Trophoblast cell (in vitro differentiated cells and primary cell): ENCODE measurements at regions not wholly inside any gene's neighbourhood (a gene's known extent, or its start where the extent isn't known, plus 50 kb on each side); places are given as distances from the start of the nearest gene placed in this dataset.

Source experiments
- DNase-seq, 2 donors: peaks; one replicate each; pipeline ENCODE4 v3.0.0-alpha.2; 2016
- H2AFZ ChIP-seq: 2 replicates; pipeline ENCODE4 v1.6.1; 2013; ENCODE audit warnings: low read length, moderate library complexity, mild to moderate bottlenecking; ENCODE audit not compliant: insufficient read depth, poor library complexity
- H2AK5ac ChIP-seq: 2 replicates; pipeline ENCODE4 v1.6.1; 2013; ENCODE audit warnings: mild to moderate bottlenecking, low read length
- H2BK120ac ChIP-seq: 2 replicates; pipeline ENCODE4 v1.6.1; 2013; ENCODE audit warnings: low read length, mild to moderate bottlenecking, moderate library complexity; ENCODE audit not compliant: insufficient read depth, poor library complexity
- H2BK12ac ChIP-seq: 2 replicates; pipeline ENCODE4 v1.6.1; 2013; ENCODE audit warnings: mild to moderate bottlenecking, low read length, moderate library complexity
- H2BK5ac ChIP-seq: 2 replicates; pipeline ENCODE4 v1.6.1; 2013; ENCODE audit warnings: low read length, low read depth, moderate library complexity, mild to moderate bottlenecking; ENCODE audit not compliant: poor library complexity
- H3K14ac ChIP-seq: 2 replicates; pipeline ENCODE4 v1.6.1; 2013; ENCODE audit warnings: mild to moderate bottlenecking, low read length
- H3K18ac ChIP-seq: 2 replicates; pipeline ENCODE4 v1.6.1; 2013; ENCODE audit warnings: mild to moderate bottlenecking, low read length
- H3K23ac ChIP-seq: 2 replicates; pipeline ENCODE4 v1.6.1; 2013; ENCODE audit warnings: low read length
- H3K27ac ChIP-seq: 2 replicates; pipeline ENCODE4 v1.5.1; 2013; ENCODE audit warnings: low read depth, mild to moderate bottlenecking, inconsistent platforms, low read length, moderate library complexity
- H3K27me3 ChIP-seq: 2 replicates; pipeline ENCODE4 v1.6.1; 2013; ENCODE audit warnings: inconsistent platforms, mild to moderate bottlenecking, low read length, moderate library complexity; ENCODE audit not compliant: insufficient read depth
- H3K36me3 ChIP-seq, 2 experiments: 1 replicate in 1 of 2; 2 replicates in 1 of 2; pipeline ENCODE4 v1.6.1; 2013; ENCODE audit warnings: low read length in 2 of 2, mild to moderate bottlenecking in 2 of 2, moderate library complexity in 1 of 2; ENCODE audit not compliant: insufficient read depth in 2 of 2, control insufficient read depth in 1 of 2
- H3K4ac ChIP-seq: 2 replicates; pipeline ENCODE4 v1.6.1; 2013; ENCODE audit warnings: low read depth, mild to moderate bottlenecking, low read length, moderate library complexity
- H3K4me1 ChIP-seq, 2 experiments: 1 replicate in 1 of 2; 2 replicates in 1 of 2; pipeline ENCODE4 v1.6.1; 2013; ENCODE audit warnings: low read length in 2 of 2, mild to moderate bottlenecking in 2 of 2, moderate library complexity in 1 of 2; ENCODE audit not compliant: insufficient read depth in 2 of 2, control insufficient read depth in 1 of 2
- H3K4me2 ChIP-seq: 2 replicates; pipeline ENCODE4 v1.6.1; 2013; ENCODE audit warnings: inconsistent platforms, mild to moderate bottlenecking, low read length, moderate library complexity
- H3K4me3 ChIP-seq: 2 replicates; pipeline ENCODE4 v1.5.1; 2013; ENCODE audit warnings: mild to moderate bottlenecking, low read depth, low read length, inconsistent platforms
- H3K79me1 ChIP-seq: one replicate; pipeline ENCODE4 v1.6.1; 2013; ENCODE audit warnings: low read length
- H3K79me2 ChIP-seq: 2 replicates; pipeline ENCODE4 v1.6.1; 2013; ENCODE audit warnings: low read length, mild to moderate bottlenecking; ENCODE audit not compliant: control insufficient read depth, insufficient read depth, poor library complexity
- H3K9ac ChIP-seq: 2 replicates; pipeline ENCODE4 v1.6.1; 2013; ENCODE audit warnings: mild to moderate bottlenecking, low read length
- H3K9me3 ChIP-seq: 2 replicates; pipeline ENCODE4 v1.6.1; 2013; ENCODE audit warnings: low read depth, mild to moderate bottlenecking, control low read depth, inconsistent platforms, low read length; ENCODE audit not compliant: insufficient read depth
- H4K12ac ChIP-seq: 2 replicates; pipeline ENCODE4 v1.6.1; 2013; ENCODE audit warnings: low read depth, mild to moderate bottlenecking, low read length, moderate library complexity
- H4K8ac ChIP-seq: 2 replicates; pipeline ENCODE4 v1.6.1; 2013; ENCODE audit warnings: low read depth, mild to moderate bottlenecking, low read length, moderate library complexity
- H4K91ac ChIP-seq: one replicate; pipeline ENCODE4 v1.6.1; 2013; ENCODE audit warnings: low read depth, mild to moderate bottlenecking, low read length, moderate library complexity
- WGBS: extraction: QIAGEN DNeasy Blood & Tissue Kit; methylation state at CpG from one replicate; pipeline ENCODE4 v1.1.7; 2013; ENCODE audit warnings: missing lambda C conversion rate; ENCODE audit not compliant: insufficient read length, insufficient coverage; ENCODE audit errors: extremely low coverage; 5-methylcytosine and 5-hydroxymethylcytosine counted together

DNA sequence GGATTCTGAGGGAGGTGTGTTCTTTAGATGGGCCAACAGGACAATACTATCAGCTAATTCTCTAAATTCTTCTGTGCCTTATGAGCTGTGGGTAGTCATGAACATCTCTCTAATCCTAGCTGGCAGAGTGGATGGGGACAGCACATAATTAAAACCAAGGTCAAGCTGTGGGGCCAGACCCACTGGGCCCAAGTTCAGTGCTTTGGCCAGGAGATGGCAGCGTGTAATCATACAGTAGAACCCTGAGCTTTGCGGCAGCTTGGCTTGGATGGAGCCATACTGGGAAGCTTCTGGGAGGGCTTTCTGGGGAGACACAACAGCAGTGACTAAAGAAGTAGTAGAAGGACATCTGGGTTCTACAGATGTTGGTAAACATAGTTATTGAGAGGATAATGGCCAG lies 140.3 kb upstream of the CXCL13 start:
- Histone ChIP-seq H3K4me2 (no peak overlapping the region), H3K79me2 (no peaks in the 10 kb centered on the region), H3K9ac (no peak overlapping the region), H3K9me3 (peaks cover 6% of the 10 kb centered on the region), H3K36me3 (no peaks in the 10 kb centered on the region), H3K23ac (no peak overlapping the region), H4K91ac (no peak overlapping the region), H3K4me3 (no peak overlapping the region), H2BK12ac (no peak overlapping the region), H2BK120ac (no peak overlapping the region), H3K27ac (no peak overlapping the region), H4K12ac (no peak overlapping the region), H3K79me1 (no peaks in the 10 kb centered on the region), H3K27me3 (no peaks in the 10 kb centered on the region), H3K4me1 (no peaks in the 10 kb centered on the region), H2BK5ac (no peak overlapping the region), H3K4ac (no peak overlapping the region), H3K18ac (no peak overlapping the region), H2AFZ (no peak overlapping the region), H2AK5ac (no peak overlapping the region), H4K8ac (no peak overlapping the region), H3K14ac (no peak overlapping the region)
- WGBS = no CpG with 5 or more reads among the region's 2 CpGs
- peak in 1 of 2 donors; percentile 18 for DNase-seq

DNA sequence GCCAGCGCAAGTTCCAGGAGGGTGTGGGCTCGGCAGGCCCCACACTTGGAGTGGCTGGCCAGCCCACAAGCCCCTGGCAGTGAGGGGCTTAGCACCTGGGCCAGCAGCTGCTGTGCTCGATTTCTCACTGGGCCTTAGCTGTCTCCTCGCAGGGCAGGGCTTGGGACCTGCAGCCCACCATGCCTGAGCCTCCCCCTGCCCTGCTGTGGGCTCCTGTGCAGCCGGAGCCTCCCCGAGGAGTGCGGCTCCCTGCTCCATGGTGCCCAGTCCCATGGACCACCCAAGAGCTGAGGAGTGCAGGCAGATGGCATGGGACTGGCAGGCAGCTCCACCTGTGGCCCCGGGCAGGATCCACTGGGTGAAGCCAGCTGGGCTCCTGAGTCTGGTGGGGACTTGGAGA lies 139.2 kb upstream of the CXCL13 start:
- H2BK12ac ChIP-seq = no peak overlapping the region
- no peak overlapping the region for H2BK120ac ChIP-seq
- H3K79me2 ChIP-seq = no peaks in the 10 kb centered on the region
- no peak overlapping the region for H3K18ac ChIP-seq
- peak overlapping the region; percentile 40 for H3K4me3 ChIP-seq
- H2BK5ac ChIP-seq = no peak overlapping the region
- H2AK5ac ChIP-seq = no peak overlapping the region
- H4K12ac ChIP-seq = peak overlapping the region; percentile 36
- no peak overlapping the region for H4K8ac ChIP-seq
- H3K27me3 ChIP-seq = no peaks in the 10 kb centered on the region
- no peaks in the 10 kb centered on the region for H3K79me1 ChIP-seq
- H3K23ac ChIP-seq = no peak overlapping the region
- no peaks in the 10 kb centered on the region for H3K36me3 ChIP-seq
- H3K9ac ChIP-seq = no peak overlapping the region
- H3K4me1 ChIP-seq = no peaks in the 10 kb centered on the region
- H3K4me2 ChIP-seq = no peak overlapping the region
- no peak overlapping the region for H4K91ac ChIP-seq
- WGBS = no CpG with 5 or more reads among the region's 8 CpGs
- no peak overlapping the region for H3K4ac ChIP-seq
- peaks cover 6% of the 10 kb centered on the region for H3K9me3 ChIP-seq
- DNase-seq = no peak
- H3K27ac ChIP-seq = no peak overlapping the region
- no peak overlapping the region for H2AFZ ChIP-seq
- no peak overlapping the region for H3K14ac ChIP-seq

DNA sequence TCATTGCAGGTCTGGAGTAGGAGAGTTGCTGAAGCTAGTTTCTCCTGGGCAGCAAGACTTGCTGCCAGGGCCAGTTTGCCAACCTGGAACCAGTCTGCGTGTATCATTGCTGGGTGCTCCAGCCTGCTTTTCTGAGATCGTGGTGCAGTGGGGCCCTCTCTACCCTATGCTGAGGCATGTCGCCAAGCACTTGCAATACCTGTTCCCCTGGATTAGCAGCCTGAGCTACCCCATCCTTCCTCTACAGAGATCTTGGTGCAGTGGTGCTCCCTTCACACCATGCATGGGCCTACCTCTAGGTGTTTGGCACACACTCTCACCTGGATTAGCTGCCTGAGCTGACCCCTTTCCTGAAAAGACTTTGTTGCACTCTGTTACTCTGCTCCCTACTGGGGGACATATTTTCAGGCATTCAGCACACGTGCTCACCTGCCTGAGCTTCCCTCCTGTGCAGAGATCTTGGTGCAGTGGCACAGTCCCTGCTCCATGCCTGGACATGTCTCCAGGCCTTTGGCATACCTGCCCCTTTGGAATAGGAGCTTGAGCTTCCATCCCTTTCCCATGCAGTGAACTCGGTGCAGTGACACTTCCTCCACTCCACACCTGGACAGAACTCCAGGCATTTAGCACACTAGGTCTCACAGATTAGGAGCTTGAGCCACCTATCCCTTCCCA lies 133.7 kb upstream of the CXCL13 start:
- no CpG with 5 or more reads among the region's 5 CpGs for WGBS
- Histone ChIP-seq H3K9me3 (peaks cover 2% of the 10 kb centered on the region), H4K12ac (no peak overlapping the region), H2AFZ (no peak overlapping the region), H3K18ac (no peak overlapping the region), H3K4me3 (no peak overlapping the region), H3K4me1 (no peaks in the 10 kb centered on the region), H3K79me2 (no peaks in the 10 kb centered on the region), H3K14ac (no peak overlapping the region), H3K4me2 (no peak overlapping the region), H3K23ac (no peak overlapping the region), H3K9ac (no peak overlapping the region), H3K36me3 (no peaks in the 10 kb centered on the region), H3K4ac (no peak overlapping the region), H2AK5ac (no peak overlapping the region), H4K8ac (no peak overlapping the region), H3K79me1 (no peaks in the 10 kb centered on the region), H3K27ac (no peak overlapping the region), H2BK120ac (no peak overlapping the region), H4K91ac (no peak overlapping the region), H2BK5ac (no peak overlapping the region), H2BK12ac (no peak overlapping the region), H3K27me3 (no peaks in the 10 kb centered on the region)
- DNase-seq = no peak

GRCh38 chr4:77473509-77473908 lies 132.1 kb upstream of the CXCL13 start:
- Histone ChIP-seq H3K23ac (no peak overlapping the region), H3K4me3 (no peak overlapping the region), H2BK12ac (no peak overlapping the region), H4K8ac (no peak overlapping the region), H4K12ac (no peak overlapping the region), H3K4me2 (no peak overlapping the region), H4K91ac (no peak overlapping the region), H3K79me2 (no peaks in the 10 kb centered on the region), H3K4ac (no peak overlapping the region), H2BK5ac (no peak overlapping the region), H3K18ac (no peak overlapping the region), H3K14ac (no peak overlapping the region), H2AK5ac (no peak overlapping the region), H2BK120ac (no peak overlapping the region), H3K27ac (no peak overlapping the region), H3K79me1 (no peaks in the 10 kb centered on the region), H3K4me1 (no peaks in the 10 kb centered on the region), H3K9ac (no peak overlapping the region), H3K36me3 (no peaks in the 10 kb centered on the region), H2AFZ (no peak overlapping the region), H3K27me3 (no peaks in the 10 kb centered on the region), H3K9me3 (peaks cover 2% of the 10 kb centered on the region)
- peak in 1 of 2 donors; percentile 68 for DNase-seq
- WGBS = no CpG with 5 or more reads among the region's 1 CpG
